ENCODE measurements at regions not wholly inside any gene's neighbourhood (a gene's known extent, or its start where the extent isn't known, plus 50 kb on each side); places are given as distances from the start of the nearest gene placed in this dataset.

DNA sequence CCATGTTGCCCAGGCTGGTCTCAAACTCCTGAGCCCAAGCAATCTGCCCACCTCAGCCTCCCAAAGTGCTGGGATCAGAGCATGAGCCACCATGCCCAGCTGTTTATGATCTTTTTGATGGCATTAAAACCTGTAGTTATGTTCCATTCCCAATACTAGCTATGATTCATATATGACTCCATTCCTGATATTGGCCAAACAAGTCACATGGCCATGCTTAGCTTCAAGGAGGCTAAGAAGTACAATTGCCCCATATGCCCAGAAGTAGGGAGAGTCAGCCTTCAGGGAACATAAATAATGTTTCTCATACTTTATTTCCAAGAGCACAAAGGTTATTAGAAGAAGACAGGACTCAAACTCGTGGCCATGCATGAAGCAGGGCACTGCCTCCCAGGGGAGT, 132.4 kb upstream of the RAB6C start:
- CTCF ChIA-PET (ENCODE audit: low intra/inter-chr PET ratio), result no interaction called here
- no peak for ATAC-seq

More for the DNA sequence above, 132.4 kb upstream of the RAB6C start:
- Histone ChIP-seq H3K4me2 (ENCODE audit: insufficient read depth, low read length) (no peak overlapping the region), H3K79me2 (ENCODE audit: control insufficient read depth, insufficient read depth, low read length) (no peaks in the 10 kb centered on the region), H3K9me3 (replicated peaks; ENCODE audit: control insufficient read depth, insufficient read depth, low read depth, low read length) (no peaks in the 10 kb centered on the region), H3K36me3 (ENCODE audit: control insufficient read depth, insufficient read depth, low read length) (no peaks in the 10 kb centered on the region), H3K4me3 (no peak overlapping the region), H3K4me1 (replicated peaks in 1 of 2; ENCODE audit: control insufficient read depth in 2 of 2, insufficient read depth in 2 of 2, low read length in 2 of 2) (no peaks in the 10 kb centered on the region), H4K20me1 (replicated peaks; ENCODE audit: control insufficient read depth, insufficient read depth, low read length) (no peaks in the 10 kb centered on the region), H3K9ac (ENCODE audit: insufficient read depth in 1 of 2, low read depth in 2 of 2, low read length in 2 of 2) (no peak overlapping the region), H3K27me3 (ENCODE audit: control insufficient read depth in 2 of 2, insufficient read depth in 2 of 2, low read length in 2 of 2) (no peaks in the 10 kb centered on the region), H2AFZ (ENCODE audit: low read depth, low read length) (no peak overlapping the region), H3K9me1 (ENCODE audit: control insufficient read depth, insufficient read depth, low read length) (no peaks in the 10 kb centered on the region), H3K27ac (ENCODE audit: extremely low read depth, low read depth, low read length) (no peak overlapping the region)
- DNase-seq (ENCODE audit: extremely low read depth in 1 of 4, low spot score in 3 of 4), result no peak
- FAIRE-seq, result no peak
- no peak for TF ChIP-seq ZBED1 (IDR thresholded peaks at IDR 0.05)
- TF ChIP-seq HEY1 (CRISPR knock-in tag; IDR thresholded peaks at IDR 0.05; ENCODE audit: borderline replicate concordance), result no peak
- no peak for TF ChIP-seq NFIX (CRISPR knock-in tag; IDR thresholded peaks at IDR 0.05; ENCODE audit: low read depth)
- no peak for TF ChIP-seq HDAC8 (tag; IDR thresholded peaks at IDR 0.05)
- TF ChIP-seq MAFK (IDR thresholded peaks at IDR 0.05; ENCODE audit: low read length), result no peak
- no peak for TF ChIP-seq ZNF696 (CRISPR knock-in tag; conservative IDR thresholded peaks at IDR 0.05)
- TF ChIP-seq, protein P1, sequence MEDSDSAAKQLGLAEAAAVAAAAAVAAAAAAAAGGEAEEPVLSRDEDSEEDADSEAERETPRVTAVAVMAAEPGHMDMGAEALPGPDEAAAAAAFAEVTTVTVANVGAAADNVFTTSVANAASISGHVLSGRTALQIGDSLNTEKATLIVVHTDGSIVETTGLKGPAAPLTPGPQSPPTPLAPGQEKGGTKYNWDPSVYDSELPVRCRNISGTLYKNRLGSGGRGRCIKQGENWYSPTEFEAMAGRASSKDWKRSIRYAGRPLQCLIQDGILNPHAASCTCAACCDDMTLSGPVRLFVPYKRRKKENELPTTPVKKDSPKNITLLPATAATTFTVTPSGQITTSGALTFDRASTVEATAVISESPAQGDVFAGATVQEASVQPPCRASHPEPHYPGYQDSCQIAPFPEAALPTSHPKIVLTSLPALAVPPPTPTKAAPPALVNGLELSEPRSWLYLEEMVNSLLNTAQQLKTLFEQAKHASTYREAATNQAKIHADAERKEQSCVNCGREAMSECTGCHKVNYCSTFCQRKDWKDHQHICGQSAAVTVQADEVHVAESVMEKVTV (CRISPR knock-in tag; IDR thresholded peaks at IDR 0.05), result no peak
- no peak for TF ChIP-seq WHSC1 (IDR thresholded peaks at IDR 0.05; ENCODE audit: low read length)
- no peak for TF ChIP-seq DMBX1 (CRISPR knock-in tag; IDR thresholded peaks at IDR 0.05; ENCODE audit: borderline replicate concordance)
- no peak for TF ChIP-seq ATF7 (IDR thresholded peaks at IDR 0.05)
- no peak for TF ChIP-seq HDAC1 (IDR thresholded peaks at IDR 0.05)
- no peak for TF ChIP-seq RFX5 (IDR thresholded peaks at IDR 0.05; ENCODE audit: low read depth, low read length)
- TF ChIP-seq ZNF263 (CRISPR knock-in tag; IDR thresholded peaks at IDR 0.05; ENCODE audit: borderline replicate concordance), result no peak
- no peak for TF ChIP-seq ELF1 (tag; IDR thresholded peaks at IDR 0.05)
- TF ChIP-seq NR2C1 (IDR thresholded peaks at IDR 0.05), result no peak
- TF ChIP-seq NR2C1 (tag; IDR thresholded peaks at IDR 0.05), result no peak
- intact Hi-C loops (cut with micrococcal nuclease), result no loop called here
- POLR2A ChIA-PET, result interaction anchor here (0.7 kb wide), 1 partner anchor 15 kb away, joined by 3 read pairs; no protein-coding TSS in a partner anchor
- in situ Hi-C loops (cut with MboI), result no loop called here
- WGBS (ENCODE audit: insufficient coverage, low coverage, missing lambda C conversion rate), result 0% methylated on average over 1 of the region's 1 CpG
- no TSS peak for BruUV-seq (replicated peaks)
